Stimulated activated naive CD8-positive, alpha-beta T cell treated with anti-CD3 and anti-CD28 coated beads, Interleukin-15, Interleukin-2, amounts not matched to agents 100 ng/mL and 50 ng/mL, for 24 hours (primary cell): ENCODE measurements at regions not wholly inside any gene's neighbourhood (a gene's known extent, or its start where the extent isn't known, plus 50 kb on each side); places are given as distances from the start of the nearest gene placed in this dataset.

Source experiments
- H3K27ac Mint-ChIP-seq: one replicate; pipeline ENCODE4 v1.8.0; 2021; ENCODE audit warnings: mild to moderate bottlenecking, mixed read lengths
- H3K27me3 Mint-ChIP-seq: one replicate; pipeline ENCODE4 v1.8.0; 2021; ENCODE audit warnings: mixed read lengths
- H3K36me3 Mint-ChIP-seq: one replicate; pipeline ENCODE4 v1.8.0; 2021; ENCODE audit warnings: low read depth, mixed read lengths
- H3K4me1 Mint-ChIP-seq: one replicate; pipeline ENCODE4 v1.8.0; 2021; ENCODE audit warnings: low read depth, mixed read lengths
- H3K4me3 Mint-ChIP-seq: one replicate; pipeline ENCODE4 v1.8.0; 2021; ENCODE audit warnings: mild to moderate bottlenecking, mixed read lengths
- H3K9me3 Mint-ChIP-seq: one replicate; pipeline ENCODE4 v1.8.0; 2021; ENCODE audit warnings: mixed read lengths

DNA sequence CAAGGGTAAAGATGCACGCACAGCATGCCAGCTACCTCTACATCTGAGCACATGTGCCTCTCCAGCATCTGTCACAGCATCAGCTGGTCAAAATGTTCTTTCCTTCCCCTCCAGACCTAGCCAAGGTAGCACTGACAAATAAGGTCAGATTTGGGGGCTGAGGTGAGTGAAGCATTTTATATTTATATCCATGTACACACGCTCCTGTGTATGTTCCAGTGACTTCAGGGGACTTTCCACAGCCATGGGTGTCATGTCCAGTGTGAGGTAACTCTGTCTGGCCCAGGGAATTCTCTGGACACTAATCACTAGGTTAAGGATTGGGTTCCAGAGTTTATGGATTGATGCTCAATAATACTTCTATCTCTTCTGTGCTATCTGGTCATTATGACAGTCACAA, 165.2 kb upstream of the TP63 start:
- Mint-ChIP-seq H3K4me3 (no peak overlapping the region), H3K27ac (no peak overlapping the region)

DNA sequence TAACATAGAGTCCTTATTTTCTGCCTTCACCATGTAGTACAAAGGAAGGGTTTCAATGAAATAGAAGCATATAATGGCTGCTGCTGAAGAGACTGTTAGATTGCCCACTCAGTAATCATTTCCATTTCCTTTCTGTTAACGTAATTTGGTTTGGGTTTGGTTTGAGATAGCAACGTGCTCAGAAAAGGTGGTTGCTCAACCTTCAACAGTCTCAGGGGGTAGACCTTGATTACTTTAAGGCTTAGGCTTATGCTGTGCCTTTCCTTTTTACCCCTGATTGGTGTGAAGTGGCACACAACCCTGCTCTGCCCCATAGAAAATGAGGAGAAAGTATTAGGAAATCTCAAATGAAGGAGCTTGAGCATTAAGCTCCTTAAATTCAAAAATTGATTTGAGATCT, 163.7 kb upstream of the TP63 start:
- H3K27ac Mint-ChIP-seq: no peak overlapping the region
- H3K9me3 Mint-ChIP-seq: no peaks in the 10 kb centered on the region
- no peaks in the 10 kb centered on the region for H3K27me3 Mint-ChIP-seq
- H3K36me3 Mint-ChIP-seq: no peaks in the 10 kb centered on the region
- no peak overlapping the region for H3K4me3 Mint-ChIP-seq
- no peaks in the 10 kb centered on the region for H3K4me1 Mint-ChIP-seq

More for the DNA sequence above, 165.2 kb upstream of the TP63 start:
- Mint-ChIP-seq H3K27me3 (no peaks in the 10 kb centered on the region), H3K4me1 (no peaks in the 10 kb centered on the region), H3K36me3 (no peaks in the 10 kb centered on the region), H3K9me3 (no peaks in the 10 kb centered on the region)

DNA sequence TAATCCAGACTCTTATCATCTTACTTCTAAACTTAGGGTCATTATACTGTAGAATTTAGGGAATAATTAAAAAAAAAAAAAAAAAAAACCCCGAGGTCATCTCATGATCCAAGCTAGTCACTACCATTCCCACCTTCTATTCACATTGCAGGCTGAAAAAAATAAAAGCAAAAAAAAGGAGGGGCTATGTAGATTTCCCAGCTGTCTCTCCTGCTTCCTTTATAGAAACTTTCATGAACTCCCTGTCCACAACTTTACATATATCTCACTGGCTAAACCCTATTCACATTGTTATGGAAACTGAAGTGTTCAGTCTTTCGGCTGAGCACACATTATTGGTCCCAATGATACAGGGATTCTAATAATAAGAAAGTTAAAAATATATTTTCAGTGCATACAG, 156.2 kb upstream of the TP63 start:
- no peak overlapping the region for H3K27ac Mint-ChIP-seq
- no peaks in the 10 kb centered on the region for H3K36me3 Mint-ChIP-seq

DNA sequence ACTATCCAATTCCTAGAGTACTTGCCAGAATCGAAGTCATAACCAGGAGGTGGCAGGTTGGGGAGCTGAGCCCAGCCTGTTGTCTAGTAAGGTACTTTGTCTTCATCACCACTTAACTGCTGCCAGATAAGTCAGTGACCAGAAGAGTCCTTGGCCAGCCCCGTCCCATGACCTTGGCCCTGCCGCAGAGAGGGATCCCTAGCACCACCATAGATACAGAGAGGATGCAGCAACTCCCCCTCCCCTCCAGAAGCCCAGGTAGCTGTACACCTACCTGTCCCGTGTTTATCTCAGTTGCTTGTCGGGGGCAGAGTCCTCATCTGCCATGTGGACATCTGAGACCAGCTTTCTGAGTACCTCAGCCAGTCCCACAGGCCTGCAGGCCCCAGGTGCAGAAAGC, 153.6 kb upstream of the TP63 start:
- Mint-ChIP-seq H3K27me3 (no peaks in the 10 kb centered on the region), H3K27ac (no peak overlapping the region), H3K4me1 (no peaks in the 10 kb centered on the region), H3K4me3 (no peak overlapping the region), H3K9me3 (no peaks in the 10 kb centered on the region), H3K36me3 (no peaks in the 10 kb centered on the region)

More for the DNA sequence above, 156.2 kb upstream of the TP63 start:
- Mint-ChIP-seq H3K27me3 (no peaks in the 10 kb centered on the region), H3K9me3 (no peaks in the 10 kb centered on the region), H3K4me3 (no peak overlapping the region), H3K4me1 (no peaks in the 10 kb centered on the region)

DNA sequence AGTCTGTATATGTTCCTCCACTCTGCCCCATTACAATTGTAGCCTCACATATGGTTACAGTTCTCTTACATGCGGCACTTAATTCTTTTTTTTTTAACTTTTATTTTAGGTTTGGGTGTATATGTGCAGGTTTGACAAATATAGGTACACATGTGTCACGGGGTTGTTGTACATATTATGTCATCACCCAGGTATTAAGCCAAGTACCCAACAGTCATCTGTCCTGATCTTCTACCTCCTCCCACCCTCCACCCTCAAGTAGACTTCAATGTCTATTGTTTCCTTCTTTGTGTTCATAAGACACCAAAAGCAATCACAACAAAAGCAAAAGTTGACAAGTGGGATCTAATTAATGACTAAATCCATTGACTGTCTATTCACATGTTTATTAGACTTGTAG, 144.6 kb upstream of the TP63 start:
- H3K27me3 Mint-ChIP-seq: no peaks in the 10 kb centered on the region
- no peaks in the 10 kb centered on the region for H3K9me3 Mint-ChIP-seq
- no peaks in the 10 kb centered on the region for H3K36me3 Mint-ChIP-seq
- H3K27ac Mint-ChIP-seq: no peak overlapping the region
- no peak overlapping the region for H3K4me3 Mint-ChIP-seq
- H3K4me1 Mint-ChIP-seq: no peaks in the 10 kb centered on the region

DNA sequence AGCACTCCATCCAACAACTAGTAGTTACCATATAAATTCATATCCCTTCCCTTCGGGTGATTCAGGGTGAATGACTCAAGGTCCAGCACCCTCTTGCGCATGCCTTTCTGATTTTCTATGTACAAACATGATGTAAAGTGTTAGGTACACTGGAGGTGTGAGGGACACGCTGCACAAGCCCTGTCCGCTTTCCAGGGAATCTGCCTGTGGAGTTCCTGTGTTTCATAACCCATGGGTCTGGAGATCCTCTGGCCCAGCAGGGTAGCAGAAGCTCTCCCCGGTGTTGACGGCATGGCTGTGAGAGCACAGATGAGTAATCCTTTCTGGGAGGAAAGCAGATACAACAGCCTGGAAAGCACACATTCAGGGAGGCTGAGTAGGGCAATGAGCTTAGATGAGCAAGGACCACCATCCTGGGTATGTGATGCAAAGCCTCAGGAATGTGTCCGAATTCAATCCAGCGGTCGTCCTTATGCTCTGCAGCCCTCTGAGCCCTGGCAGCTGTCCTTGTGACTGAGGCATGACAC, 142.9 kb upstream of the TP63 start:
- H3K4me1 Mint-ChIP-seq: no peaks in the 10 kb centered on the region
- H3K27ac Mint-ChIP-seq: no peak overlapping the region
- H3K27me3 Mint-ChIP-seq: no peaks in the 10 kb centered on the region
- no peaks in the 10 kb centered on the region for H3K36me3 Mint-ChIP-seq
- no peaks in the 10 kb centered on the region for H3K9me3 Mint-ChIP-seq
- H3K4me3 Mint-ChIP-seq: no peak overlapping the region

DNA sequence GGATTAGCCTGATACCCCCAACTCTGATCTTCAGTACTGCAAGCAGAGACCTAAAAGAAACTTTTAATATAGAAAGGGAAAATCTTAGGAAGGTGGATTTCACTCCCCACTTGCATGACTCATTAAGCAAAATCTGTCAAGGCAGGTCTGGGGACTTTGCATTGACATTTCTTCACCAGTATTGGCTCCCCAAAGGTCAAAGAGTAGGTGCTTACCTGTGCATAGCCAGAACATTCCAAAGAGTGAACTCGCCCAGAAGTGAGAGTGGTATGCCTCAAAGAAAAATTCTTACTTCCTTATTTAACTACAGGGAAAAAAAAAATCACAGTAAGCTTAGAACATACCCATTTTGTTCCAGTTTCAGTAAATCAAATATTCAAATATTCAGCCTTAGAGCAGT, 140.9 kb upstream of the TP63 start:
- H3K9me3 Mint-ChIP-seq: no peaks in the 10 kb centered on the region
- H3K4me1 Mint-ChIP-seq: no peaks in the 10 kb centered on the region
- no peak overlapping the region for H3K27ac Mint-ChIP-seq
- no peaks in the 10 kb centered on the region for H3K27me3 Mint-ChIP-seq
- H3K36me3 Mint-ChIP-seq: no peaks in the 10 kb centered on the region
- no peak overlapping the region for H3K4me3 Mint-ChIP-seq

DNA sequence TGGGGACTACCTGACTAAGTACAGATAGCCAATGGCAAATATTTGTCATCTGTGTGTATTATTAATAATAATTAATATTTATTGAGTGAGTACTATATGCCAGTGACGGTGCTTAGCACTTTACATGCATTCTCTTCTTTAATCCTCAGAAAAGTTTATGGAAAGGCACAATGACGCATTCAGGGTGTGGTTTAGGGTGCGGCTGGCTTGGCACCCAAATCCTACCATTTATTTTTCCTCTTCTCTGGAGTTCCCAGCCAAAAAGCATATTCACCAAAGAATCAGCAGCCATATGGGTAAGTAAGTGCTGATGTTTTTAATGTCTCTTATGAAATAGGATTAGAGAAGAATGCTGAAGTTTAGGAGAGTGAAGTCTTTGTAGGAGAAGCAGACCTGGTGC, 140.4 kb upstream of the TP63 start:
- Mint-ChIP-seq H3K9me3 (no peaks in the 10 kb centered on the region), H3K4me1 (no peaks in the 10 kb centered on the region)

DNA sequence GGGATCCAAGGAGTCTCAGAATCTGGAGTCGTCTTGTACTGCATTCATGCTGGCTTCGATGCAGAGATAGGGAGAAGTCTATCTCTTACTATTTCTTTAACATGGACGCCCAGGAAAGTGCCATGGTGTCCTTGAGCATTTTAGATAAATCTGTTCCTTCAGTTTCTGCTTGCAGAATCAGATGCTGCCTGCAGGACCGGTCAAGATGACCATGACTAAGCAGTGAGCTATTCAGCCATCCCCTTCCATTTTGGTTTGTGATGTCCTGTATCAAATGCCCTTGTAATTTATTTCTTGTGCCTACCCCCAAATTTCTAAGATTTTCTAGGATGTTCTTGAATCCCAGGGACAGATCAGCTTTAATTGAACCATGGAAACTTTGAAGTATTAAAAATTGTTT, 139.4 kb upstream of the TP63 start:
- no peaks in the 10 kb centered on the region for H3K36me3 Mint-ChIP-seq
- no peaks in the 10 kb centered on the region for H3K4me1 Mint-ChIP-seq
- H3K4me3 Mint-ChIP-seq: no peak overlapping the region
- no peaks in the 10 kb centered on the region for H3K9me3 Mint-ChIP-seq
- H3K27ac Mint-ChIP-seq: no peak overlapping the region
- no peaks in the 10 kb centered on the region for H3K27me3 Mint-ChIP-seq

More for the DNA sequence above, 140.4 kb upstream of the TP63 start:
- no peak overlapping the region for H3K27ac Mint-ChIP-seq
- no peaks in the 10 kb centered on the region for H3K27me3 Mint-ChIP-seq
- no peaks in the 10 kb centered on the region for H3K36me3 Mint-ChIP-seq
- H3K4me3 Mint-ChIP-seq: no peak overlapping the region

DNA sequence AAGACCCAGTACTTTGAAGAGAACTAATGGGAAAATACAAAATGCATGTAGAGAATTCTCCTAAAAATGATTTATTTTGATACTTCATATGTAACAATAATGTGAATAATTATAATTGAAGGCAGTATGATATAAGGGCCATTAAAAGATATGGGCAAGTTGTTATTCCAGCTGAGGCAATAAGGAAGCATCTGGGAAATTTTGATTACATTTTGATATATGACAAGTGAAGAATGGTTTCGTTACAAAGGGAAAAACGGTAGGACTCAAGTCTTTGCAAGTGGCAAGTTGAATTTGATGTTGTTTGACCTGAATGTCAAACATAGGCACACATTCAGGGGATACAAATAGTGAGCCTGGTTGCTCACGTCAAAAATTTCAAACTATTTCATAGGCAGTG, 137.9 kb upstream of the TP63 start:
- Mint-ChIP-seq H3K4me1 (no peaks in the 10 kb centered on the region), H3K9me3 (no peaks in the 10 kb centered on the region), H3K36me3 (no peaks in the 10 kb centered on the region), H3K27me3 (no peaks in the 10 kb centered on the region), H3K4me3 (no peak overlapping the region), H3K27ac (no peak overlapping the region)

DNA sequence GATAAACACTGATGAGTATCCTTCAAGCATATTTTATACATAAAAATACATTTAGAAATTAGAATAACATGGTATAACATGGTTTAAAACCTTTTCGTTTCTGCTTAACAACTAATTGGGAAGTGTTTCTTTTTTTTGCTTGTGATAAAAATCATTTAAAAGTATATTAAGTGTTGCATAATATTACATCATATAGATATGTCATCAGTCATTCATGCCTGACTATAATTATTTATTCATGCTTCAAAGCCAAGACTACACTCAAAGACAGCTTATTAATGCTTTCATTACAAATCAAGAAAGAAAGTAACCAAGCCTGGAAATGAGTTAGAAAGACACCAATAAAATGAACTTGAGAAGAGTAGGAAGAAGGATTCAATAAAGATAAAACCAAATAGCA, 136.6 kb upstream of the TP63 start:
- no peak overlapping the region for H3K27ac Mint-ChIP-seq
- no peaks in the 10 kb centered on the region for H3K9me3 Mint-ChIP-seq
- H3K36me3 Mint-ChIP-seq: no peaks in the 10 kb centered on the region
- H3K4me1 Mint-ChIP-seq: no peaks in the 10 kb centered on the region
- H3K27me3 Mint-ChIP-seq: no peaks in the 10 kb centered on the region
- no peak overlapping the region for H3K4me3 Mint-ChIP-seq

DNA sequence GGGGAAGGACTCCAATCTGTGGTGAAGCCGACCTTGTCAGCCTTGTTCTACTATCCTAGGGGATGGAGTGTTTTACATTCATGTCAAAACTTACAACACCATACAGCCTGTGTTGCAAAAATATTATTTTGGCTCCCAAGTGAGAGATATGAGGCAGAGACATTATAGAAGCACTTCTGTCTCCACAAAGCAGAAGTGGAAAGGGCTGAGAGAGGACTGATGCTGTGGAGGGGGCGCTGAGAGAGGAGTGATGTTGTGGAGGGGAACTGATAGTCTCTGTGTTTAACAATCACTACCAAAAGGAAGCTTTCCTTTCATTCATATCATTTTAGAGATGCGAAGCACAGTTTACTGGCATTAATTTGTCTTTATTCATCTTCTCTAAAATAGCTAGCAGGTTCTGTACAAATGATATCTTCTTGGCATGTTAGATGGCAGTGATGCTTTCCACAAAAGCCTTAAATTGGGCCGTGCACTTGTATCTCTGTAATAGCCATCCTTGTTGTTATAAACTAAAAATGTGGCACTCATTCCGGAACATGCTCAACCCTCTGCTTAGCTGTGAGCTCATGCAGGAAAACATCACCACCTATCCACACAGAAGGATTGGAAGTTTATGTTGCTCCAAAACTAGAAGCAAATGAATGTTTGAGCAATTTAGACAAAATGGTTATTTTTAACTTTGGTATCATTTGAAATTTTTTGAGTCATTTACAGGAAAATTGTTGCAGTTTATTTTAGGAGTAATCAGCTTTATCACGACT, 134.6 kb upstream of the TP63 start:
- Mint-ChIP-seq H3K27me3 (no peaks in the 10 kb centered on the region), H3K27ac (no peak overlapping the region), H3K36me3 (no peaks in the 10 kb centered on the region), H3K9me3 (peaks cover 7% of the 10 kb centered on the region), H3K4me1 (peaks cover 10% of the 10 kb centered on the region), H3K4me3 (no peak overlapping the region)

DNA sequence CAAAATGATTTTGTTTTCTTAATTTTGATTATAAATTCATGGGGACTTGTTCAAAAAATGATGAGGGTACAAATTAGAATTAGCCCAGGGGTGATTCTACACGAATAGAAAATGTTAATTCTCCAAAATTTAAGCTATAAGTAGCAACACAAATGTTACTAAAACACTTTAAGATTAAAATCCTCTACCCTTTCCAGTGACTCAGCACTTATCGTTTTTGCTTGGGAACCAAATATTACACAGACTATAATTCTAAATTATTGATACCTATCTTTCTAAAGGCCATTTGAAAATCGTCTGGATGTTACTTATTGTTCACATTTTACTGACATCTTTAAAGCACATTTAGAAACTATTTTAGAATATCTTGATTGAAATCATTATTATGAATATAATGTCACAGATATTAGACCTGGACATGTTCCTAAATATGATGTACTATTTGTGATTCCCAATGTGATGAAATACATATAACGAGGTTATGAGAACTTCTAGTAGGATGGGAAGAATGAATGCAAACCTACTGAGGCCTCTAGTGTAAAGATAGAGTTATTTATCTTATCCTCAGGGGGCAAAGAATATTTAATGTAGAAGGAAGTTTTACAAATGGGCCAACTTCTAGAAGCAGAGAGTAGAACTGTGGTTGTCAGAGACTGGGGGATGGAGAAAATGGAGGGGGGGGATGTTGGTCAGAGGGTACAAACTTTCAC, 132.0 kb upstream of the TP63 start:
- Mint-ChIP-seq H3K4me3 (no peak overlapping the region), H3K4me1 (peaks cover 29% of the 10 kb centered on the region), H3K36me3 (no peaks in the 10 kb centered on the region), H3K27ac (no peak overlapping the region), H3K9me3 (peaks cover 10% of the 10 kb centered on the region), H3K27me3 (no peaks in the 10 kb centered on the region)

DNA sequence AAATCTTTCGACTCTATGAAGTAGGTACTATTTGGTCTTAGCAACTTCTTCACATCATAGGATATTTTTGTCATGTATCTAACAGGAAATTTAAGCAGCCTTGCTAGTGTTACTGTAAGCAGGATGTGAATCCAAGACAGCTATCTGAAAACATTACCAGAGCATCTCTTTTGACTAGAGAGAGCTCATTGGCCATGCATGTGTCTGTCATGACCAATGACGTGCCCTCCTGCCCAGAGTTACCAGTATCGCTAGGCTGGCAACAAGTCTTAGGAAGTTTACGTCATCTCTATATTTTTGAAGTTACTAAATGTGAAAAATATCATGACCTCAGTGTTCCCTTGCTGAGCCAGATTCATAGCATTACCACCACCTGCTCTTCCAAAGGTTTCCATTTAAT, 130.9 kb upstream of the TP63 start:
- no peak overlapping the region for H3K27ac Mint-ChIP-seq
- no peak overlapping the region for H3K4me3 Mint-ChIP-seq
- no peaks in the 10 kb centered on the region for H3K27me3 Mint-ChIP-seq
- H3K9me3 Mint-ChIP-seq: peaks cover 10% of the 10 kb centered on the region
- peaks cover 33% of the 10 kb centered on the region for H3K4me1 Mint-ChIP-seq
- H3K36me3 Mint-ChIP-seq: no peaks in the 10 kb centered on the region

DNA sequence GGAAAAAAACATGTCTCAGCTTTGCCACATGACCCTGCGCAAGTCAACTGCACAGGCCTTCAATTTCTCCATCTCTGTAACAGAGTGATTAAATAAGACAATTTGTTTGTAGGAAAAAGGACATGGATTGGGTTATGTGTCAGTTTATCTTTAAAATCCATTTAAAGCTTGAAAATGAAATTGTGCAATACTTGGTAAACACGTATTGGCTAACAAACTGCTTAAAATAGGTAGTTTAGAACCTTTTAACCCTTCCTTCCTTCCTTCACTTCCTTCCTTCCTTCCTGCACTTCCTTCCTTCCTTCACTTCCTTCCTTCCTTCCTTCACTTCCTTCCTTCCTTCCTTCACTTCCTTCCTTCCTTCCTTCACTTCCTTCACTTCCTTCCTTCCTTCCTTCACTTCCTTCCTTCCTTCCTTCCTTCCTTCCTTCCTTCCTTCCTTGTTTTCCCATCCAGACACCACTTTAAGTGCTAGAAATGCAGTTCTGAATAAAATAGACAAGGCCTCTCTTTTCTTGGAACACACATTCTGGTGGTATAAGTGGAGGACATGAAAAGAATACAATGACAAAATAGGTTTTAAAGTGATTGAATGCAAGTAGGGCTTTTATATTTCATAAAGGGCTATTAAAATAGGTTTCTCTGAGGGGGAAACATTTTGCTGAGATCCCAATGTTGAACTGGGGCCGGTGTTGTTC, 130.2 kb upstream of the TP63 start:
- peaks cover 3% of the 10 kb centered on the region for H3K27me3 Mint-ChIP-seq
- H3K9me3 Mint-ChIP-seq: peaks cover 10% of the 10 kb centered on the region
- no peak overlapping the region for H3K4me3 Mint-ChIP-seq
- no peak overlapping the region for H3K27ac Mint-ChIP-seq
- peaks cover 33% of the 10 kb centered on the region for H3K4me1 Mint-ChIP-seq
- H3K36me3 Mint-ChIP-seq: no peaks in the 10 kb centered on the region
